ENCODE measurements at regions not wholly inside any gene's neighbourhood (a gene's known extent, or its start where the extent isn't known, plus 50 kb on each side); places are given as distances from the start of the nearest gene placed in this dataset.
A peak's percentile ranks its signal among the peaks of the same experiment; 100 is the strongest.

DNA sequence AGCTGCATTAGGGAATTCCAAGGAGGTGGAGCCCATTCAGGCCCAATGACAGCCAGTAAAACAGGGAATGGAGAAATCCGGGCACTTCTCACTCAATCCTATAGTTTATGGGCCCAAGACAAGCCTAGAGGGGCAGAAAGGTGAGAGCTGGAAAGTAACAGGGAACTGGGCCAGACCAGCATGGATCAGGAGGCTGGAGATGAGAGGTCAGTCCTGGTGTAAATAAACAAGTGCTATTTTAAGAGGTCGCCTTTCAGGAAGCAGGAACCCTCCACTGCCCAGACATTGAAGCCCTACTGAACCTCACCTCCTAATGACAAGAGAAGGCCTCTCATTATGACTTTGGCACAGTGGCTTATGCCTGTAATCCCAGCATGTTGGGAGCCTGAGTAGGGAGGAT lies 57.2 kb upstream of the TGM3 start:
- Histone ChIP-seq H3K9me3 (ENCODE audit: insufficient read depth, low read length) (no peaks in the 10 kb centered on the region), H3K4me3 (ENCODE audit: insufficient read length, low read depth) (no peak overlapping the region), H3K9ac (ENCODE audit: insufficient read length, low read depth) (no peak overlapping the region), H3K36me3 (ENCODE audit: insufficient read depth, insufficient read length, low read length) (no peaks in the 10 kb centered on the region), H3K27me3 (ENCODE audit: insufficient read depth, insufficient read length) (no peaks in the 10 kb centered on the region), H3K4me1 (ENCODE audit: insufficient read depth, insufficient read length) (no peaks in the 10 kb centered on the region)
- no peak for TF ChIP-seq YY1 (IDR thresholded peaks at IDR 0.05; ENCODE audit: insufficient read depth, insufficient read length)
- TF ChIP-seq SUZ12 (IDR thresholded peaks at IDR 0.05; ENCODE audit: extremely low read depth, insufficient read depth, insufficient read length): no peak
- no peak for TF ChIP-seq ZNF274 (IDR thresholded peaks at IDR 0.05; ENCODE audit: low read depth, low read length)
- no peak for DNase-seq (ENCODE audit: low read depth, low spot score)

DNA sequence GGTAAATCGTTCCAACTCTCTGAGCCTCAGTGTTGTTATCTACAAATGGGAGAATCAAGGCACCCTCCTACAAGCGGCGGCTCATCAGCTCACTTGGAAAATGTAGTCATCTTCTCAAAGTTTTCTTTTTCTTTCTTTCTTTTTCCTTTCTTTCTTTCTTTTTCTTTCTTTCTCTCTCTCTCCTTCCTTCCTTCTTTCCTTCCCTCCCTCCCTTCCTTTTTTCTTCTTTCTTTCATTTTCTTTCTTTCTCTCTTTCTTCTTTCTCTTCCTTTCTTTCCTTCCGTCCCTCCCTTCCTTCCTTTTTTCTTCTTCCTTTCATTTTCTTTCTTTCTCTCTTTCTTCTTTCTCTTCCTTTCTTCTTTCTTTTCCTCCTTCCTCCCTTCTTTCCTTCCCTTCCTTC lies 55.0 kb upstream of the TGM3 start:
- H3K36me3 ChIP-seq (ENCODE audit: insufficient read depth, insufficient read length, low read length): no peaks in the 10 kb centered on the region
- TF ChIP-seq SUZ12 (IDR thresholded peaks at IDR 0.05; ENCODE audit: extremely low read depth, insufficient read depth, insufficient read length): no peak
- no peak for TF ChIP-seq ZNF274 (IDR thresholded peaks at IDR 0.05; ENCODE audit: low read depth, low read length)
- no peak for TF ChIP-seq YY1 (IDR thresholded peaks at IDR 0.05; ENCODE audit: insufficient read depth, insufficient read length)
- peaks cover 6% of the 10 kb centered on the region for H3K4me1 ChIP-seq (ENCODE audit: insufficient read depth, insufficient read length)
- no peak overlapping the region for H3K4me3 ChIP-seq (ENCODE audit: insufficient read length, low read depth)
- no peaks in the 10 kb centered on the region for H3K27me3 ChIP-seq (ENCODE audit: insufficient read depth, insufficient read length)
- H3K9ac ChIP-seq (ENCODE audit: insufficient read length, low read depth): no peak overlapping the region
- H3K9me3 ChIP-seq (ENCODE audit: insufficient read depth, low read length): no peaks in the 10 kb centered on the region
- no peak for DNase-seq (ENCODE audit: low read depth, low spot score)

DNA sequence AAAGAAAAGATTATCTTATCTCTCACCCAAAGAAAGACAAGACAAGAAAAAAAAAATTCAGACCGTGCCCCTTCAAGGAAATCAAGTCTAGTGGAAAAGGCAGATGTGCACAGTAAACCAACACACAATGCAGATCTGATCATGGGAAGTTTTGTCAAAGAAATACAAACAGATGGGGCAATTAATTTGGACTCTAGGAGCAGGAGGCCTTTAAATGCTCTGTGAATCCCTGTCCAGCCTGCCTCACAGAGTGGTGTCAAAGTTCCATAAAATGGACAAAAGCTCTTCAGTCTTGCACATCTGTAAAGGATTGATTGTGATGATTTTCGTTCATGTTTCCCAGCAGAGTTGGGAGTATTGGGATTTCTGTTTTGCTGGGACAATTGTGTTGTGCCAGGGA lies 53.1 kb upstream of the TGM3 start:
- H3K9me3 ChIP-seq (ENCODE audit: insufficient read depth, low read length): no peaks in the 10 kb centered on the region
- no peak for TF ChIP-seq YY1 (IDR thresholded peaks at IDR 0.05; ENCODE audit: insufficient read depth, insufficient read length)
- H3K9ac ChIP-seq (ENCODE audit: insufficient read length, low read depth): no peak overlapping the region
- peaks cover 6% of the 10 kb centered on the region for H3K4me1 ChIP-seq (ENCODE audit: insufficient read depth, insufficient read length)
- H3K4me3 ChIP-seq (ENCODE audit: insufficient read length, low read depth): no peak overlapping the region
- no peaks in the 10 kb centered on the region for H3K36me3 ChIP-seq (ENCODE audit: insufficient read depth, insufficient read length, low read length)
- DNase-seq (ENCODE audit: low read depth, low spot score): no peak
- H3K27me3 ChIP-seq (ENCODE audit: insufficient read depth, insufficient read length): no peaks in the 10 kb centered on the region

GRCh38 chr20:2244523-2244922 lies 51.3 kb upstream of the TGM3 start:
- no peak overlapping the region for H3K9ac ChIP-seq (ENCODE audit: insufficient read length, low read depth)
- no peaks in the 10 kb centered on the region for H3K27me3 ChIP-seq (ENCODE audit: insufficient read depth, insufficient read length)
- H3K9me3 ChIP-seq (ENCODE audit: insufficient read depth, low read length): no peaks in the 10 kb centered on the region
- H3K36me3 ChIP-seq (ENCODE audit: insufficient read depth, insufficient read length, low read length): no peaks in the 10 kb centered on the region
- H3K4me1 ChIP-seq (ENCODE audit: insufficient read depth, insufficient read length): peaks cover 6% of the 10 kb centered on the region
- no peak for DNase-seq (ENCODE audit: low read depth, low spot score)
- H3K4me3 ChIP-seq (ENCODE audit: insufficient read length, low read depth): no peak overlapping the region
- no peak for TF ChIP-seq SUZ12 (IDR thresholded peaks at IDR 0.05; ENCODE audit: extremely low read depth, insufficient read depth, insufficient read length)

- Histone ChIP-seq H3K36me3 (ENCODE audit: insufficient read depth, insufficient read length, low read length) (no peaks in the 10 kb centered on the region), H3K4me3 (ENCODE audit: insufficient read length, low read depth) (no peak overlapping the region), H3K4me1 (ENCODE audit: insufficient read depth, insufficient read length) (peaks cover 6% of the 10 kb centered on the region), H3K9me3 (ENCODE audit: insufficient read depth, low read length) (no peaks in the 10 kb centered on the region), H3K9ac (ENCODE audit: insufficient read length, low read depth) (no peak overlapping the region), H3K27me3 (ENCODE audit: insufficient read depth, insufficient read length) (no peaks in the 10 kb centered on the region)
- peak; percentile 20 for DNase-seq (ENCODE audit: low read depth, low spot score)
- TF ChIP-seq YY1 (IDR thresholded peaks at IDR 0.05; ENCODE audit: insufficient read depth, insufficient read length): no peak
- no peak for TF ChIP-seq ZNF274 (IDR thresholded peaks at IDR 0.05; ENCODE audit: low read depth, low read length)
- TF ChIP-seq SUZ12 (IDR thresholded peaks at IDR 0.05; ENCODE audit: extremely low read depth, insufficient read depth, insufficient read length): no peak
Measured at GRCh38 chr20:2244993-2245392, 50.8 kb upstream of the TGM3 start.

- H3K4me3 ChIP-seq (ENCODE audit: insufficient read length, low read depth): no peak overlapping the region
- no peaks in the 10 kb centered on the region for H3K9me3 ChIP-seq (ENCODE audit: insufficient read depth, low read length)
- H3K4me1 ChIP-seq (ENCODE audit: insufficient read depth, insufficient read length): peaks cover 6% of the 10 kb centered on the region
- no peaks in the 10 kb centered on the region for H3K27me3 ChIP-seq (ENCODE audit: insufficient read depth, insufficient read length)
- no peak for DNase-seq (ENCODE audit: low read depth, low spot score)
- H3K36me3 ChIP-seq (ENCODE audit: insufficient read depth, insufficient read length, low read length): no peaks in the 10 kb centered on the region
- TF ChIP-seq YY1 (IDR thresholded peaks at IDR 0.05; ENCODE audit: insufficient read depth, insufficient read length): no peak
- TF ChIP-seq ZNF274 (IDR thresholded peaks at IDR 0.05; ENCODE audit: low read depth, low read length): no peak
- no peak for TF ChIP-seq SUZ12 (IDR thresholded peaks at IDR 0.05; ENCODE audit: extremely low read depth, insufficient read depth, insufficient read length)
- H3K9ac ChIP-seq (ENCODE audit: insufficient read length, low read depth): no peak overlapping the region
Measured at GRCh38 chr20:2245637-2246036, 50.2 kb upstream of the TGM3 start.

Data from NT2/D1 (cell line).